ENCODE measurements at regions not wholly inside any gene's neighbourhood (a gene's known extent, or its start where the extent isn't known, plus 50 kb on each side); places are given as distances from the start of the nearest gene placed in this dataset.

GRCh38 chr1:232687304-232687703 lies 57.4 kb upstream of the SIPA1L2 start:
- TF ChIP-seq POLR2A (IDR thresholded peaks at IDR 0.05): no peak
- TF ChIP-seq, protein P1, sequence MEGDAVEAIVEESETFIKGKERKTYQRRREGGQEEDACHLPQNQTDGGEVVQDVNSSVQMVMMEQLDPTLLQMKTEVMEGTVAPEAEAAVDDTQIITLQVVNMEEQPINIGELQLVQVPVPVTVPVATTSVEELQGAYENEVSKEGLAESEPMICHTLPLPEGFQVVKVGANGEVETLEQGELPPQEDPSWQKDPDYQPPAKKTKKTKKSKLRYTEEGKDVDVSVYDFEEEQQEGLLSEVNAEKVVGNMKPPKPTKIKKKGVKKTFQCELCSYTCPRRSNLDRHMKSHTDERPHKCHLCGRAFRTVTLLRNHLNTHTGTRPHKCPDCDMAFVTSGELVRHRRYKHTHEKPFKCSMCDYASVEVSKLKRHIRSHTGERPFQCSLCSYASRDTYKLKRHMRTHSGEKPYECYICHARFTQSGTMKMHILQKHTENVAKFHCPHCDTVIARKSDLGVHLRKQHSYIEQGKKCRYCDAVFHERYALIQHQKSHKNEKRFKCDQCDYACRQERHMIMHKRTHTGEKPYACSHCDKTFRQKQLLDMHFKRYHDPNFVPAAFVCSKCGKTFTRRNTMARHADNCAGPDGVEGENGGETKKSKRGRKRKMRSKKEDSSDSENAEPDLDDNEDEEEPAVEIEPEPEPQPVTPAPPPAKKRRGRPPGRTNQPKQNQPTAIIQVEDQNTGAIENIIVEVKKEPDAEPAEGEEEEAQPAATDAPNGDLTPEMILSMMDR (IDR thresholded peaks at IDR 0.05): no peak

All from testis (tissue), 2 donors.